Neural crest cell (in vitro differentiated cells): ENCODE measurements at regions not wholly inside any gene's neighbourhood (a gene's known extent, or its start where the extent isn't known, plus 50 kb on each side); places are given as distances from the start of the nearest gene placed in this dataset.

Experiments
- DNase-seq: peaks from one replicate; pipeline ENCODE4 v3.0.0; 2021; ENCODE audit warnings: low read depth, mixed read lengths, low spot score
- H3K27ac Mint-ChIP-seq: one replicate; pipeline ENCODE4 v1.8.0; 2021; ENCODE audit warnings: mild to moderate bottlenecking, mixed read lengths; ENCODE audit not compliant: unreplicated experiment
- H3K27me3 Mint-ChIP-seq: 2 replicates; pipeline ENCODE4 v1.8.0; 2021; ENCODE audit warnings: low read depth, mild to moderate bottlenecking, mixed read lengths
- H3K36me3 Mint-ChIP-seq: 2 replicates; pipeline ENCODE4 v1.8.0; 2021; ENCODE audit warnings: low read depth, mild to moderate bottlenecking, mixed read lengths
- H3K4me1 Mint-ChIP-seq: 2 replicates; pipeline ENCODE4 v1.8.0; 2021; ENCODE audit warnings: mixed read lengths
- H3K4me3 Mint-ChIP-seq: one replicate; pipeline ENCODE4 v1.8.0; 2021; ENCODE audit warnings: mild to moderate bottlenecking, mixed read lengths
- H3K9me3 Mint-ChIP-seq: 2 replicates; pipeline ENCODE4 v1.8.0; 2021; ENCODE audit warnings: mixed read lengths
- CTCF ChIP-seq: fragments of 200-600 bp; sonication (generic); conservative IDR thresholded peaks from 2 replicates; pipeline ENCODE4 v1.5.0; 2021; ENCODE audit warnings: antibody characterized with exemption, mild to moderate bottlenecking

DNA sequence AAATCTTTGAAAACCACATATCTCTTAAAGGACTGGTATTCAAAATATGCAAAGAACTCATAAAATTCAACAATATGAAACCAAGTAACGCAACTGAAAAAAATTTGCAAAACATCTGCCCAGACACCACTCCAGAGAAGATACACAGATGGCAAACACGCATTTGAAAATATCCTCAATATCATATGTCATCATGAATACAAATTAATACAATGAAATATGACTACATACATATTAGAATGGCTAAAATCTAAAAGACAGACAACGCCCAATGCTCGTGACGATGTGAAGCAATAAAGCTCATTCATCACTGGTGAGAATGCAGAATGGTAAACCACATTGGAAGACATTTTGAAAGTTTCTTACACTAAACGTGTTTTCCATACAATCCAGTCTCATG, 770.1 kb upstream of the CELF2 start:
- H3K4me1 Mint-ChIP-seq = peaks cover 11% of the 10 kb centered on the region
- no peak overlapping the region for H3K4me3 Mint-ChIP-seq
- peaks cover 10% of the 10 kb centered on the region for H3K9me3 Mint-ChIP-seq
- no peaks in the 10 kb centered on the region for H3K27me3 Mint-ChIP-seq
- TF ChIP-seq CTCF = no peak
- H3K36me3 Mint-ChIP-seq = peaks cover 7% of the 10 kb centered on the region
- DNase-seq = no peak
- no peak overlapping the region for H3K27ac Mint-ChIP-seq

DNA sequence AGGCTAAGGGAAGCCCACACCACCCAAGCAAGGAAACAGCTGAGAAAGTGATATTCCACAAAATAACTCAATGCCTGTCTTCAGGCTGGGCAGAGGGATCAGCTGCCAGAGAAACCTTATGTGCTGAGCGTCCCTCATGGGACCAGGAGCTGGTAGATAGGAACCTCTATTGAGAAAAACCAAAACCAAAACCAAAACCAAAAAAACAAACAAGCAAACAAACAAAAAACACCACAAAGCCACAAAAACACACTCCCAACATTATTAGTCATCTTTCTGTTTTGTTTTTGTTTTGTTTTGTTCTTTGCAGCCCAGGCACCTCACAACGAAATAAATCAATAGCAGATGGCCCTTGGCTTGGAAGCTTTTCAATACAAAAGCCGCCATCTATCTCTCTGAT, 760.8 kb upstream of the CELF2 start:
- peaks cover 6% of the 10 kb centered on the region for H3K9me3 Mint-ChIP-seq
- no peaks in the 10 kb centered on the region for H3K27me3 Mint-ChIP-seq
- H3K4me3 Mint-ChIP-seq = no peak overlapping the region
- H3K27ac Mint-ChIP-seq = no peak overlapping the region
- H3K36me3 Mint-ChIP-seq = peaks cover 6% of the 10 kb centered on the region
- no peak for TF ChIP-seq CTCF
- DNase-seq = no peak
- H3K4me1 Mint-ChIP-seq = no peaks in the 10 kb centered on the region

DNA sequence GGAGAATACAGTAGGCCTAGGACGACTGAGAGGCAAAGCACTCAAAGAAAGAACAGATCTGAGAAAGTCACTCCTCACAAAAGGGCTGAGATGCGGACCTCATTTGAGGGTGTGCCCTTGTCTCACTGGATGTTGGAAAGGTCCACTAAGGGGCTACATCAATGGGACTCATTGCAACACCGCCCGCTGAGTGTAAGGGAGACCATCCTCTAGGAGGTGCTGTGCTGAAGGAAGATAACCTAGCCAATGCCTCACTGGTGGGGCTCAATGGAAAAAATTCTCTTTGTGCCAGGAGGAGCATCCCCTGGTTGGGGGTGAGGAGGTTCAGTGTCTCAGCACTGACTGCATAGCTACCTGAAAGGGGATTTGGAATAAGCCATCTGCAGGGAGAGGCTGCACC, 758.7 kb upstream of the CELF2 start:
- H3K27ac Mint-ChIP-seq = no peak overlapping the region
- no peak overlapping the region for H3K4me3 Mint-ChIP-seq
- H3K27me3 Mint-ChIP-seq = no peaks in the 10 kb centered on the region
- H3K36me3 Mint-ChIP-seq = peaks cover 6% of the 10 kb centered on the region
- no peaks in the 10 kb centered on the region for H3K4me1 Mint-ChIP-seq
- no peak for DNase-seq
- TF ChIP-seq CTCF = no peak
- peaks cover 6% of the 10 kb centered on the region for H3K9me3 Mint-ChIP-seq

DNA sequence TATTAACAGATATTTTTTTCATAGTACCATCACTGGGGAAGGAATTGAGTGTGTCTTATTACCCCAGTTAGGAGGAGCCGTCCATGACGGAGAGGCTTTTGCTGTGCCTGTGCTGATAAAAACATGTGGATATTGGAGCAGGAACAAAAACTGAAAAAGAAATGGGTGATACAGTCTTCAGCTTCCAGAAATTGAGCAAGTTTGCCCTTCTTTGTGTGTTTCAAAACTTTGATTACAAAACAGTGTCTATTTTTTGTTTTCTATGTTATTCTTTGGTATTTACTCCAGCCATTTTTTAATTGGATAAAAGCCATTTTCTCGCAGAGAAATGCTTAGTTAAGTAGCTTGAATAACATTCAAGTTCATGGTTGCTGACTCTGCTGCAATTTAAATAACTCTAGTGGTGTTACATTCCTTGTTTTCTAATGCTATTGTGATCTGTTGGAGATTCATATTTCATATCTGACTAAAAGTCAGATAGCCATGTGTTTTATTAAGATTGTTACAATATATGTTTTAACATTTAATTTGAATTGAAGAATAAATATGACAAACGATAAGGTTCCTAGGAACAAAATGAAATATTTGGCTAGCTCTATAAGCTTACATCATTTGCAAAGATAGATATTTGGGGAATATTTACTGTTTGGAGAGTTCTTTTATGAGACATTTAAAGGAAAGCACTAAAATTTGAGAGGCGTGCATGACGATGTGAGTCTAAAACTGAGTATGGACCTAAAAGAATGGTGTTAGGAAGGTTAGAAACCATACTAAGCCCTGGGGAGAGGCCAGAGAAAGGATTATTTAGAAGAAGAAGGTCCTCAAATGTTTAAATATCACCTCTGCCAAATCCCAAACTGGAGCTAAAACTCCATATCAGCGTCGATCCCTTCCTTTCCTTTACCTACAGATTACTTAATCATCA, 747.3 kb upstream of the CELF2 start:
- DNase-seq = no peak
- Mint-ChIP-seq H3K27me3 (no peaks in the 10 kb centered on the region), H3K9me3 (peaks cover 3% of the 10 kb centered on the region), H3K27ac (no peak overlapping the region), H3K36me3 (no peaks in the 10 kb centered on the region), H3K4me1 (no peaks in the 10 kb centered on the region), H3K4me3 (no peak overlapping the region)
- TF ChIP-seq CTCF = no peak

GRCh38 chr10:10271639-10272192, 746.0 kb upstream of the CELF2 start:
- Mint-ChIP-seq H3K4me1 (no peaks in the 10 kb centered on the region), H3K4me3 (no peak overlapping the region), H3K36me3 (no peaks in the 10 kb centered on the region), H3K27me3 (no peaks in the 10 kb centered on the region), H3K27ac (no peak overlapping the region), H3K9me3 (peaks cover 3% of the 10 kb centered on the region)
- TF ChIP-seq CTCF = no peak
- DNase-seq = no peak
